GM12892 (cell line): ENCODE measurements at regions not wholly inside any gene's neighbourhood (a gene's known extent, or its start where the extent isn't known, plus 50 kb on each side); places are given as distances from the start of the nearest gene placed in this dataset.

ENCODE experiments used
- DNase-seq: peaks from one replicate; pipeline ENCODE4 v3.0.0; 2011; ENCODE audit not compliant: insufficient read length
- FAIRE-seq: peaks from 2 replicates; lab custom pipeline; 2011; peaks lifted over from hg19 to GRCh38; lab: Jason Lieb, UNC
- POLR2A ChIP-seq: IDR thresholded peaks from 2 replicates; pipeline ENCODE4 v1.6.1; 2011; ENCODE audit warnings: low read depth, low read length, control low read depth
- POLR2AphosphoS5 ChIP-seq: IDR thresholded peaks from 2 replicates; pipeline ENCODE4 v1.6.1; 2011; ENCODE audit warnings: low read depth, low read length, control low read depth
- TAF1 ChIP-seq: IDR thresholded peaks from 2 replicates; pipeline ENCODE4 v1.6.1; 2011; ENCODE audit warnings: low read depth, mild to moderate bottlenecking, control low read depth, low read length, borderline replicate concordance

GRCh38 chr10:114764656-114765055, 56.9 kb upstream of the FHIP2A start:
- DNase-seq (no peak), FAIRE-seq (no peak)
- TF ChIP-seq POLR2AphosphoS5: no peak
- TF ChIP-seq POLR2A: no peak
- TF ChIP-seq TAF1: no peak

GRCh38 chr10:114766470-114766869, 55.1 kb upstream of the FHIP2A start:
- no peak for DNase-seq
- TF ChIP-seq POLR2A: no peak
- TF ChIP-seq TAF1: no peak
- TF ChIP-seq POLR2AphosphoS5: no peak
- peak; percentile 63 for FAIRE-seq

- TF ChIP-seq TAF1: no peak
- peak; percentile 89 for FAIRE-seq
- DNase-seq: peak; percentile 25
Observed at GRCh38 chr10:114767101-114767985, 54.2 kb upstream of the FHIP2A start.

- no peak for TF ChIP-seq TAF1
- no peak for TF ChIP-seq POLR2AphosphoS5
- no peak for TF ChIP-seq POLR2A
- FAIRE-seq: no peak
- peak; percentile 32 for DNase-seq
Observed at GRCh38 chr10:114767986-114768821, 53.4 kb upstream of the FHIP2A start.

GRCh38 chr10:114770009-114770408, 51.6 kb upstream of the FHIP2A start:
- TF ChIP-seq POLR2AphosphoS5 (no peak), TAF1 (no peak), POLR2A (no peak)
- no peak for DNase-seq
- FAIRE-seq: no peak

GRCh38 chr10:114771157-114771556, 50.4 kb upstream of the FHIP2A start:
- FAIRE-seq: no peak
- no peak for TF ChIP-seq TAF1
- TF ChIP-seq POLR2AphosphoS5: no peak
- TF ChIP-seq POLR2A: no peak
- no peak for DNase-seq

GRCh38 chr10:114771749-114772148, 49.8 kb upstream of the FHIP2A start:
- TF ChIP-seq POLR2A (no peak), TAF1 (no peak), POLR2AphosphoS5 (no peak)
- FAIRE-seq: no peak
- no peak for DNase-seq
